ENCODE measurements at regions not wholly inside any gene's neighbourhood (a gene's known extent, or its start where the extent isn't known, plus 50 kb on each side); places are given as distances from the start of the nearest gene placed in this dataset.
"Not testable (repeated sequence)": the region's sequence is repeated elsewhere in the genome, so short reads cannot be mapped to it uniquely, and the experiment has no call there.

- TF ChIP-seq SMC3 (IDR thresholded peaks at IDR 0.05; ENCODE audit: low read depth, low read length); CTCF (IDR thresholded peaks at IDR 0.05); SIN3A (IDR thresholded peaks at IDR 0.05; ENCODE audit: borderline replicate concordance, low read depth, low read length); MXI1 (IDR thresholded peaks at IDR 0.05; ENCODE audit: low read depth, low read length); NFIC (IDR thresholded peaks at IDR 0.05; ENCODE audit: borderline replicate concordance); FOXJ3 (CRISPR knock-in tag; IDR thresholded peaks at IDR 0.05); USF2 (IDR thresholded peaks at IDR 0.05; ENCODE audit: borderline replicate concordance, low read depth, low read length); MAX (IDR thresholded peaks at IDR 0.05; ENCODE audit: low read depth); TAF1 (IDR thresholded peaks at IDR 0.05; ENCODE audit: borderline replicate concordance, low read depth, low read length); POLR2AphosphoS5 (IDR thresholded peaks at IDR 0.05; ENCODE audit: low read depth, low read length); EZH2phosphoT487 (IDR thresholded peaks at IDR 0.05; ENCODE audit: borderline replicate concordance, low read depth); FOSL2 (IDR thresholded peaks at IDR 0.05; ENCODE audit: borderline replicate concordance, low read depth); TEAD4 (IDR thresholded peaks at IDR 0.05; ENCODE audit: borderline replicate concordance, insufficient read depth): not testable (repeated sequence)
Observed at GRCh38 chr2:230625220-230625619, 87.4 kb upstream of the CAB39 start.
